GM12878 (cell line): ENCODE measurements at regions not wholly inside any gene's neighbourhood (a gene's known extent, or its start where the extent isn't known, plus 50 kb on each side); places are given as distances from the start of the nearest gene placed in this dataset.

Experiments used
- ATAC-seq: fragments of 200-7000 bp; cut with Tn5 transposase; 3 replicates; pipeline ENCODE4 v1.9.1; 2020; ENCODE audit warnings: mild to moderate bottlenecking, moderate library complexity
- BruUV-seq: library from RNA; stranded (reverse); fragments of 400-500 nt; replicated peaks from 2 replicates; lab custom pipeline; 2021; lab: Mats Ljungman, UMichigan
- CTCF ChIA-PET: fragments of 300-600 bp; sonication (Branson Sonifier 250); formaldehyde crosslinking; extraction: SDS; loops from one replicate; lab custom pipeline; 2021; ENCODE audit warnings: inconsistent platforms; lab: Yijun Ruan, JAX
- POLR2A ChIA-PET: fragments of 350-600 bp; formaldehyde crosslinking; extraction: SDS; loops from one replicate; lab custom pipeline; 2021; ENCODE audit warnings: inconsistent platforms; lab: Charles Lee
- RAD21 ChIA-PET: fragments of 300-600 bp; sonication (Branson Sonifier 250); formaldehyde crosslinking; loops from one replicate; lab custom pipeline; 2023; ENCODE audit warnings: antibody characterized with exemption; ENCODE audit not compliant: unreplicated experiment; lab: Charles Lee
- SMC1A ChIA-PET: fragments of 300-600 bp; sonication (Branson Sonifier 250); formaldehyde crosslinking; loops from one replicate; lab custom pipeline; 2023; ENCODE audit not compliant: unreplicated experiment, uncharacterized antibody; lab: Charles Lee
- DNase-seq: peaks from one replicate; pipeline ENCODE4 v3.0.0-alpha.2; 2011; ENCODE audit warnings: low read depth, low spot score
- FAIRE-seq: peaks from 3 replicates; lab custom pipeline; 2011; peaks lifted over from hg19 to GRCh38; lab: Jason Lieb, UNC
- H2AFZ ChIP-seq: 2 replicates; pipeline ENCODE4 v1.6.0; 2011; ENCODE audit warnings: low read depth, low read length, control low read depth; ENCODE audit not compliant: control insufficient read depth
- H3K27ac ChIP-seq: 2 replicates; pipeline ENCODE4 v1.5.1; 2011; ENCODE audit warnings: control low read depth; ENCODE audit not compliant: control insufficient read depth, insufficient read depth
- H3K27me3 ChIP-seq, 2 experiments: replicated peaks in 1 of 2; 2 replicates each; pipeline versions ENCODE4 v1.6.0 to v1.6.1; 2011; ENCODE audit warnings: low read length in 1 of 2; ENCODE audit not compliant: control insufficient read depth in 2 of 2, insufficient read depth in 2 of 2
- H3K36me3 ChIP-seq, 2 experiments: 2 replicates each; pipeline ENCODE4 v1.5.1; 2011; ENCODE audit warnings: low read length in 1 of 2; ENCODE audit not compliant: control insufficient read depth in 2 of 2, insufficient read depth in 2 of 2
- H3K4me1 ChIP-seq: 2 replicates; pipeline ENCODE4 v1.6.1; 2011; ENCODE audit warnings: mild to moderate bottlenecking, low read length, moderate library complexity, mixed read lengths; ENCODE audit not compliant: control insufficient read depth, insufficient read depth
- H3K4me2 ChIP-seq: 2 replicates; pipeline ENCODE4 v1.6.0; 2011; ENCODE audit warnings: control low read depth; ENCODE audit not compliant: control insufficient read depth, insufficient read depth
- H3K4me3 ChIP-seq: fragments of 200-600 bp; sonication (generic); 2 replicates; pipeline ENCODE4 v1.5.1; 2016
- H3K79me2 ChIP-seq: 2 replicates; pipeline ENCODE4 v1.6.0; 2011; ENCODE audit warnings: low read length; ENCODE audit not compliant: control insufficient read depth, insufficient read depth
- H3K9ac ChIP-seq: 2 replicates; pipeline ENCODE4 v1.8.0; 2011; ENCODE audit warnings: low read length, control low read depth, mixed read lengths; ENCODE audit not compliant: control insufficient read depth, insufficient read depth
- H3K9me3 ChIP-seq: replicated peaks from 3 replicates; pipeline ENCODE4 v1.5.1; 2011; ENCODE audit warnings: mild to moderate bottlenecking, low read length; ENCODE audit not compliant: control insufficient read depth, insufficient read depth
- H4K20me1 ChIP-seq: 2 replicates; pipeline ENCODE4 v1.6.0; 2011; ENCODE audit not compliant: control insufficient read depth, insufficient read depth
- ASH2L ChIP-seq: fragments of 300-600, 200-600 bp; sonication (generic); IDR thresholded peaks from 2 replicates; pipeline ENCODE4 v1.6.1; 2017; ENCODE audit warnings: low read depth, mild to moderate bottlenecking, borderline replicate concordance
- BHLHE40 ChIP-seq, 2 experiments: fragments of 450-650 bp in 1 of 2; IDR thresholded peaks; 2 replicates each; pipeline ENCODE4 v1.6.1; 2011 to 2017; ENCODE audit warnings: low read depth in 2 of 2, borderline replicate concordance in 1 of 2, improper control_type of control experiment in 1 of 2, low read length in 1 of 2, mild to moderate bottlenecking in 1 of 2
- BRCA1 ChIP-seq: IDR thresholded peaks from 2 replicates; pipeline ENCODE4 v1.6.1; 2011; ENCODE audit warnings: low read depth, low read length, improper control_type of control experiment
- CHD4 ChIP-seq: fragments of 200-600 bp; sonication (generic); IDR thresholded peaks from 2 replicates; pipeline ENCODE4 v1.6.1; 2016; ENCODE audit warnings: mild to moderate bottlenecking
- EED ChIP-seq: sonication (generic); IDR thresholded peaks from 2 replicates; pipeline ENCODE4 v1.6.1; 2016; ENCODE audit warnings: antibody characterized with exemption, low read depth
- EP300 ChIP-seq, 2 experiments: fragments of 150-350 bp in 1 of 2; IDR thresholded peaks; 2 replicates each; pipeline ENCODE4 v1.6.1; 2011 to 2012; ENCODE audit warnings: low read depth in 2 of 2, low read length in 2 of 2, borderline replicate concordance in 1 of 2, improper control_type of control experiment in 1 of 2, inconsistent platforms in 1 of 2; ENCODE audit not compliant: control insufficient read depth in 1 of 2
- HDAC2 ChIP-seq: fragments of 200-600 bp; sonication (generic); IDR thresholded peaks from 2 replicates; pipeline ENCODE4 v1.6.1; 2017
- KAT2A ChIP-seq: conservative IDR thresholded peaks from 2 replicates; pipeline ENCODE4 v1.6.1; 2011; ENCODE audit warnings: low read depth, low read length; ENCODE audit not compliant: control insufficient read depth
- KLF5 ChIP-seq: fragments of 450-650 bp; IDR thresholded peaks from 2 replicates; pipeline ENCODE4 v1.6.1; 2014; ENCODE audit warnings: mild to moderate bottlenecking; ENCODE audit not compliant: partially characterized antibody
- POLR2A ChIP-seq: IDR thresholded peaks from 2 replicates; pipeline ENCODE4 v1.6.1; 2011; ENCODE audit warnings: low read depth, mild to moderate bottlenecking, low read length
- RAD51 ChIP-seq: fragments of 450-650 bp; IDR thresholded peaks from 2 replicates; pipeline ENCODE4 v1.6.1; 2016; ENCODE audit warnings: moderate library complexity, mild to moderate bottlenecking, inconsistent platforms
- SIX5 ChIP-seq: IDR thresholded peaks from 2 replicates; pipeline ENCODE4 v1.6.1; 2011; ENCODE audit warnings: mild to moderate bottlenecking, low read depth, low read length, moderate library complexity; ENCODE audit not compliant: severe bottlenecking
- SUPT20H ChIP-seq: IDR thresholded peaks from 2 replicates; pipeline ENCODE4 v1.6.1; 2011; ENCODE audit warnings: low read depth, mild to moderate bottlenecking, low read length, moderate library complexity, borderline replicate concordance; ENCODE audit not compliant: control insufficient read depth
- TCF12 ChIP-seq: IDR thresholded peaks from 2 replicates; pipeline ENCODE4 v1.6.1; 2011; ENCODE audit warnings: low read depth, mild to moderate bottlenecking, low read length
- WGBS: methylation state at CpG from one replicate; pipeline ENCODE4 v1.1.6; 2016; ENCODE audit warnings: low lambda C conversion rate; ENCODE audit not compliant: insufficient replicate concordance, insufficient coverage; ENCODE audit errors: missing lambda C conversion rate; 5-methylcytosine and 5-hydroxymethylcytosine counted together
- in situ Hi-C: fragments of 300-500 bp; cut with MboI; formaldehyde crosslinking; loops from 9 replicates; pipeline ENCODE4 v1.14.3; 2018; ENCODE audit warnings: mixed read lengths
- intact Hi-C: fragments of 100-400 bp; cut with micrococcal nuclease; formaldehyde crosslinking; loops from one replicate; pipeline ENCODE4 v1.14.2; 2022; ENCODE audit not compliant: unreplicated experiment
- TF ChIP-seq, protein P1 (sequence below): IDR thresholded peaks from 2 replicates; pipeline ENCODE4 v1.6.1; 2012; ENCODE audit warnings: low read depth, low read length, improper control_type of control experiment
- TF ChIP-seq, protein P2 (sequence below): IDR thresholded peaks from 2 replicates; pipeline ENCODE4 v1.6.1; 2011; ENCODE audit warnings: borderline replicate concordance, low read depth, mild to moderate bottlenecking, moderate library complexity, mixed read lengths, low read length; ENCODE audit not compliant: insufficient read depth; ENCODE audit errors: extremely low read length
- TF ChIP-seq, protein P3 (sequence below): IDR thresholded peaks from 2 replicates; pipeline ENCODE4 v1.6.1; 2012; ENCODE audit warnings: low read length, inconsistent platforms

DNA sequence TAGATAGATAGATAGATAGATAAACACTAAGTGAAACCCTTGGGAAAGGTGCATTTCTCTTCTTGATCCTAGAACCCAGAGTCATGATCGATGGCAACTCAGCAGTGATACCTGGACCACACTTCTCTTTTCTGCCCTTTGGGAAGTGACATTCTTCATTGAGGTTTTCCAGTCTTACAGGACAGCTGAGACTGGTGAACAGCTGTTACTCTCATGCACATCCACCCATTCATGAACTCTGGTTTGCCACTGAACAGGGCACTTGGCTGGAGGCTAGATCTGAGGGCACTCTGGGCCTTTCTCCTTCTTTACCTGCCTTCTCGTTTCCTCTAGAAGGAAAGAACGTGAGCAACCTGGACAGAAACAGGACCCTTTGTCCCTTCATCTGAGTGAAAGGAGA is 164.5 kb downstream of the DRD1 start:
- Histone ChIP-seq H3K4me3 (no peak overlapping the region), H2AFZ (no peak overlapping the region), H3K4me1 (no peaks in the 10 kb centered on the region), H3K79me2 (no peaks in the 10 kb centered on the region), H3K27me3 (no peaks in the 10 kb centered on the region), H3K9me3 (no peaks in the 10 kb centered on the region), H3K27ac (no peak overlapping the region), H4K20me1 (no peaks in the 10 kb centered on the region), H3K36me3 (no peaks in the 10 kb centered on the region), H3K9ac (no peak overlapping the region), H3K4me2 (no peak overlapping the region)
- DNase-seq (no peak), ATAC-seq (no peak), FAIRE-seq (no peak)
- in situ Hi-C loops (no loop called here), intact Hi-C loops (no loop called here)
- 27% methylated on average over 3 of the region's 3 CpGs for WGBS
- TF ChIP-seq BRCA1 = no peak
- TF ChIP-seq KAT2A = no peak
- TF ChIP-seq BHLHE40 (IDR thresholded peaks at IDR 0.05; ENCODE audit: borderline replicate concordance in 1 of 2, low read depth in 2 of 2, low read length in 1 of 2) = no peak
- no peak for TF ChIP-seq KLF5
- no peak for TF ChIP-seq SUPT20H
- no peak for TF ChIP-seq HDAC2
- TF ChIP-seq POLR2A = no peak
- TF ChIP-seq, protein P1, sequence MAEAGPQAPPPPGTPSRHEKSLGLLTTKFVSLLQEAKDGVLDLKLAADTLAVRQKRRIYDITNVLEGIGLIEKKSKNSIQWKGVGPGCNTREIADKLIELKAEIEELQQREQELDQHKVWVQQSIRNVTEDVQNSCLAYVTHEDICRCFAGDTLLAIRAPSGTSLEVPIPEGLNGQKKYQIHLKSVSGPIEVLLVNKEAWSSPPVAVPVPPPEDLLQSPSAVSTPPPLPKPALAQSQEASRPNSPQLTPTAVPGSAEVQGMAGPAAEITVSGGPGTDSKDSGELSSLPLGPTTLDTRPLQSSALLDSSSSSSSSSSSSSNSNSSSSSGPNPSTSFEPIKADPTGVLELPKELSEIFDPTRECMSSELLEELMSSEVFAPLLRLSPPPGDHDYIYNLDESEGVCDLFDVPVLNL = no peak
- RAD21 ChIA-PET = no interaction called here
- CTCF ChIA-PET = no interaction called here
- SMC1A ChIA-PET = no interaction called here
- POLR2A ChIA-PET = no interaction called here
- BruUV-seq = no TSS peak

DNA sequence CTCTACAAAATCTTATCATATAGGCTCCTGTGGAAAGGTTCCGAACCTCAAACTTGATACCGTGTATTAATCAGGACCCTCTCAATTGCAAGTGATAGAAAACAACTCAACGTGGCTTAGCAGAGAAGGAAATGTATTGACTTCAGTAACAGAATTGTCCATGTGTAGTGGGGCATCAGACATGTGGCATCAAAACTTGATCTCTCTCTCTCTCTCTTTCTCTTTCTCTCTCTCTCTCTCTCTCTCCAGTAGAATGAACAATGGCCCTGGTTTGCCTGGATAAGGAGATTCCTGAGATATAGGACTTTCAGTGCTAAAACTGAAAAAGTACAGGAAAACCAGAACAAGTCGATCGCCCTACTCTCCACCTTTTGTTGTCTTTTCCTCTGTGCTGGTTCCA is 168.2 kb downstream of the DRD1 start:
- POLR2A ChIA-PET = no interaction called here
- Histone ChIP-seq H3K9ac (no peak overlapping the region), H3K4me3 (no peak overlapping the region), H3K4me1 (no peaks in the 10 kb centered on the region), H2AFZ (no peak overlapping the region), H3K27me3 (no peaks in the 10 kb centered on the region), H3K79me2 (no peaks in the 10 kb centered on the region), H3K4me2 (no peak overlapping the region), H4K20me1 (no peaks in the 10 kb centered on the region), H3K36me3 (no peaks in the 10 kb centered on the region), H3K9me3 (no peaks in the 10 kb centered on the region), H3K27ac (no peak overlapping the region)
- FAIRE-seq (no peak), ATAC-seq (no peak), DNase-seq (no peak)
- CTCF ChIA-PET = no interaction called here
- no TSS peak for BruUV-seq
- intact Hi-C loops = no loop called here
- in situ Hi-C loops = no loop called here
- 33% methylated on average over 5 of the region's 5 CpGs for WGBS
- RAD21 ChIA-PET = no interaction called here
- SMC1A ChIA-PET = no interaction called here
- no peak for TF ChIP-seq ASH2L
- no peak for TF ChIP-seq RAD51
- TF ChIP-seq, protein P2, sequence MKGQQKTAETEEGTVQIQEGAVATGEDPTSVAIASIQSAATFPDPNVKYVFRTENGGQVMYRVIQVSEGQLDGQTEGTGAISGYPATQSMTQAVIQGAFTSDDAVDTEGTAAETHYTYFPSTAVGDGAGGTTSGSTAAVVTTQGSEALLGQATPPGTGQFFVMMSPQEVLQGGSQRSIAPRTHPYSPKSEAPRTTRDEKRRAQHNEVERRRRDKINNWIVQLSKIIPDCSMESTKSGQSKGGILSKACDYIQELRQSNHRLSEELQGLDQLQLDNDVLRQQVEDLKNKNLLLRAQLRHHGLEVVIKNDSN = no peak
- no peak for TF ChIP-seq CHD4
- TF ChIP-seq, protein P3, sequence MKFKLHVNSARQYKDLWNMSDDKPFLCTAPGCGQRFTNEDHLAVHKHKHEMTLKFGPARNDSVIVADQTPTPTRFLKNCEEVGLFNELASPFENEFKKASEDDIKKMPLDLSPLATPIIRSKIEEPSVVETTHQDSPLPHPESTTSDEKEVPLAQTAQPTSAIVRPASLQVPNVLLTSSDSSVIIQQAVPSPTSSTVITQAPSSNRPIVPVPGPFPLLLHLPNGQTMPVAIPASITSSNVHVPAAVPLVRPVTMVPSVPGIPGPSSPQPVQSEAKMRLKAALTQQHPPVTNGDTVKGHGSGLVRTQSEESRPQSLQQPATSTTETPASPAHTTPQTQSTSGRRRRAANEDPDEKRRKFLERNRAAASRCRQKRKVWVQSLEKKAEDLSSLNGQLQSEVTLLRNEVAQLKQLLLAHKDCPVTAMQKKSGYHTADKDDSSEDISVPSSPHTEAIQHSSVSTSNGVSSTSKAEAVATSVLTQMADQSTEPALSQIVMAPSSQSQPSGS = no peak
- no peak for TF ChIP-seq EED
- TF ChIP-seq SIX5 = no peak
- TF ChIP-seq EP300 (IDR thresholded peaks at IDR 0.05; ENCODE audit: borderline replicate concordance in 1 of 2, control insufficient read depth in 1 of 2, low read depth in 2 of 2, low read length in 2 of 2) = no peak
- no peak for TF ChIP-seq TCF12
